PC-3 (cell line): ENCODE measurements at regions not wholly inside any gene's neighbourhood (a gene's known extent, or its start where the extent isn't known, plus 50 kb on each side); places are given as distances from the start of the nearest gene placed in this dataset.

Source experiments
- CTCF ChIP-seq: fragments of 300-600 bp; sonication (generic); conservative IDR thresholded peaks from 2 replicates; pipeline ENCODE4 v1.5.1; 2017; ENCODE audit warnings: antibody characterized with exemption, low read depth, mild to moderate bottlenecking, low read length
- EZH2 ChIP-seq: fragments of 300-600 bp; sonication (generic); IDR thresholded peaks from one replicate; pipeline ENCODE4 v1.6.1; 2017; ENCODE audit warnings: antibody characterized with exemption, mild to moderate bottlenecking, low read length; ENCODE audit not compliant: unreplicated experiment
- EZH2phosphoT487 ChIP-seq: fragments of 300-600 bp; sonication (generic); IDR thresholded peaks from 2 replicates; pipeline ENCODE4 v1.6.1; 2018; ENCODE audit warnings: mild to moderate bottlenecking, antibody characterized with exemption, low read length, borderline replicate concordance

DNA sequence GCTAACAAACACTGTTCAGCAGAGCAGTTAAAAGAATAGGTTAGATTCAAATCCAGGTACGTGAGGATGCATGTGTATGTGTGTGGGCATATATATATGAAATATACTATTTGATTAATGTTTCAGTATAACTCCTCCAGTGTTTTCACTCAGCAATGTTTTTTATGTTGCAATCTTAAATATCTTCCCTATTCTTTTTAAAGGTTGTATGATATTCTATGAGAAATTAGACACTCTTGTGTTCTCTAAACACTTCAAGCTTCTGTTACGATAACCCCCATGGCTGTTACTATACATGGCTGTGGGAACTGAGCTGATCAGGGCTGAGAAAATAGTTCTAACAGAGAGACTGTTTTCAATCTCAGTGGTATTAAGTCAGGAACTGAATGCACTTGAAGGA, 421.0 kb downstream of the CBLN4 start:
- TF ChIP-seq CTCF: no peak
- TF ChIP-seq EZH2phosphoT487: no peak
- TF ChIP-seq EZH2: no peak
